ENCODE measurements at regions not wholly inside any gene's neighbourhood (a gene's known extent, or its start where the extent isn't known, plus 50 kb on each side); places are given as distances from the start of the nearest gene placed in this dataset.

- DNase-seq (ENCODE audit: low read depth, low spot score) (no peak), FAIRE-seq (no peak)
- no peaks in the 10 kb centered on the region for H3K4me1 ChIP-seq (ENCODE audit: control insufficient read depth, extremely low read depth, insufficient read depth, low read length)
- no peaks in the 10 kb centered on the region for H3K9me1 ChIP-seq (ENCODE audit: control insufficient read depth, extremely low read depth, insufficient read depth, low read length)
- dilution Hi-C loops (cut with MboI; ENCODE audit: extremely low pct_ligation_motif_present, low sequenced_read_pairs) = no loop called here
- H3K9me3 ChIP-seq (ENCODE audit: control insufficient read depth, low read depth, low read length) = peaks cover 10% of the 10 kb centered on the region
- no peak overlapping the region for H3K4me2 ChIP-seq (ENCODE audit: control insufficient read depth, extremely low read depth, insufficient read depth, low read depth, low read length)
- no peak overlapping the region for H3K4me3 ChIP-seq (ENCODE audit: control insufficient read depth in 2 of 3, extremely low read depth in 1 of 3, insufficient read depth in 2 of 3, low read depth in 1 of 3, low read length in 3 of 3)
- no peaks in the 10 kb centered on the region for H3K79me2 ChIP-seq (ENCODE audit: control insufficient read depth, insufficient read depth, low read length)
- H2AFZ ChIP-seq (ENCODE audit: control insufficient read depth, low read length) = no peak overlapping the region
- no peak for TF ChIP-seq EZH2 (IDR thresholded peaks at IDR 0.05; ENCODE audit: low read length)
- no peak for TF ChIP-seq CTCF (optimal IDR thresholded peaks at IDR 0.05 in 1 of 3, IDR thresholded peaks at IDR 0.05 in 1 of 3, conservative IDR thresholded peaks at IDR 0.05 in 1 of 3; ENCODE audit: extremely low read depth in 1 of 3, insufficient read depth in 2 of 3, low read length in 3 of 3)
- no peak overlapping the region for H3K9ac ChIP-seq (ENCODE audit: control insufficient read depth, extremely low read depth, insufficient read depth, low read length)
- H4K20me1 ChIP-seq (ENCODE audit: control insufficient read depth, extremely low read depth, insufficient read depth, low read length) = no peaks in the 10 kb centered on the region
- no peaks in the 10 kb centered on the region for H3K36me3 ChIP-seq (ENCODE audit: control insufficient read depth in 2 of 2, extremely low read depth in 1 of 2, insufficient read depth in 2 of 2, low read length in 2 of 2)
- no peaks in the 10 kb centered on the region for H3K27me3 ChIP-seq (ENCODE audit: control insufficient read depth, extremely low read depth, insufficient read depth, low read length)
- no peak overlapping the region for H3K27ac ChIP-seq (ENCODE audit: control insufficient read depth, insufficient read depth, low read length)
Observed at GRCh38 chr18:77974329-77974728, 724.7 kb downstream of the GALR1 start.

GRCh38 chr18:77977331-77977730, 727.7 kb downstream of the GALR1 start:
- Histone ChIP-seq H3K79me2 (ENCODE audit: control insufficient read depth, insufficient read depth, low read length) (no peaks in the 10 kb centered on the region), H3K27me3 (ENCODE audit: control insufficient read depth, extremely low read depth, insufficient read depth, low read length) (no peaks in the 10 kb centered on the region), H3K4me2 (ENCODE audit: control insufficient read depth, extremely low read depth, insufficient read depth, low read depth, low read length) (no peak overlapping the region), H4K20me1 (ENCODE audit: control insufficient read depth, extremely low read depth, insufficient read depth, low read length) (no peaks in the 10 kb centered on the region), H3K9me1 (ENCODE audit: control insufficient read depth, extremely low read depth, insufficient read depth, low read length) (no peaks in the 10 kb centered on the region), H3K4me1 (ENCODE audit: control insufficient read depth, extremely low read depth, insufficient read depth, low read length) (no peaks in the 10 kb centered on the region), H3K27ac (ENCODE audit: control insufficient read depth, insufficient read depth, low read length) (no peak overlapping the region), H3K36me3 (ENCODE audit: control insufficient read depth in 2 of 2, extremely low read depth in 1 of 2, insufficient read depth in 2 of 2, low read length in 2 of 2) (no peaks in the 10 kb centered on the region), H2AFZ (ENCODE audit: control insufficient read depth, low read length) (no peak overlapping the region), H3K4me3 (ENCODE audit: control insufficient read depth in 2 of 3, extremely low read depth in 1 of 3, insufficient read depth in 2 of 3, low read depth in 1 of 3, low read length in 3 of 3) (no peak overlapping the region), H3K9ac (ENCODE audit: control insufficient read depth, extremely low read depth, insufficient read depth, low read length) (no peak overlapping the region), H3K9me3 (ENCODE audit: control insufficient read depth, low read depth, low read length) (peaks cover 14% of the 10 kb centered on the region)
- FAIRE-seq = no peak
- dilution Hi-C loops (cut with MboI; ENCODE audit: extremely low pct_ligation_motif_present, low sequenced_read_pairs) = no loop called here
- no peak for DNase-seq (ENCODE audit: low read depth, low spot score)
- TF ChIP-seq CTCF (optimal IDR thresholded peaks at IDR 0.05 in 1 of 3, IDR thresholded peaks at IDR 0.05 in 1 of 3, conservative IDR thresholded peaks at IDR 0.05 in 1 of 3; ENCODE audit: extremely low read depth in 1 of 3, insufficient read depth in 2 of 3, low read length in 3 of 3) = no peak
- no peak for TF ChIP-seq EZH2 (IDR thresholded peaks at IDR 0.05; ENCODE audit: low read length)

All from keratinocyte (primary cell).